ENCODE measurements at regions not wholly inside any gene's neighbourhood (a gene's known extent, or its start where the extent isn't known, plus 50 kb on each side); places are given as distances from the start of the nearest gene placed in this dataset.

DNA sequence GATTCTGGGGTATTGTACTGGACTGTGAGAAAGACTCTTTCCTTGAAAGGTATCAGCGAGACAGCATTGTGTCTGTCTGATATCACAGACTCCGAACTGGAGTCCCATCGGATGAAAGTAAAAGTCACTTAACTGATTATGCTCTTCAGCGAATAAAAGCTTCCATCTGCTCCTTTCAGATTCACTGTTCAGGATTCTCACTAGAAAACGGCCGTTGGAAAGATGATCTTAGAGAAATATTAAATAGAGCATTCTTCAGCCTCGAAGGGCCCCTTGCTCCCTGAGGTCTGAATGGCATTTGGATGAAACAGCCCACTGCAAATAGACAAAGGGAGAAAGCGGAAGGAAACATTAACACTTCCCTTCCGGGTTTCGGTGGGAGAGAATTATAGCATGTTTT is 416.2 kb upstream of the PRKX start:
- ChIA-PET CTCF (ENCODE audit: low intra/inter-chr PET ratio) (no interaction called here), POLR2A (no interaction called here)
- Histone ChIP-seq H3K4me3 (no peak overlapping the region), H3K4me2 (ENCODE audit: insufficient read depth, low read length) (no peak overlapping the region), H3K79me2 (ENCODE audit: control insufficient read depth, insufficient read depth, low read length) (no peaks in the 10 kb centered on the region), H3K9me1 (ENCODE audit: control insufficient read depth, insufficient read depth, low read length) (no peaks in the 10 kb centered on the region), H3K27me3 (ENCODE audit: control insufficient read depth in 2 of 2, insufficient read depth in 2 of 2, low read length in 2 of 2) (no peaks in the 10 kb centered on the region), H3K9me3 (replicated peaks; ENCODE audit: control insufficient read depth, insufficient read depth, low read depth, low read length) (no peaks in the 10 kb centered on the region), H4K20me1 (replicated peaks; ENCODE audit: control insufficient read depth, insufficient read depth, low read length) (no peaks in the 10 kb centered on the region), H3K9ac (ENCODE audit: insufficient read depth in 1 of 2, low read depth in 2 of 2, low read length in 2 of 2) (no peak overlapping the region), H3K36me3 (ENCODE audit: control insufficient read depth, insufficient read depth, low read length) (no peaks in the 10 kb centered on the region), H3K27ac (ENCODE audit: extremely low read depth, low read depth, low read length) (no peak overlapping the region), H2AFZ (ENCODE audit: low read depth, low read length) (no peak overlapping the region), H3K4me1 (replicated peaks in 1 of 2; ENCODE audit: control insufficient read depth in 2 of 2, insufficient read depth in 2 of 2, low read length in 2 of 2) (no peaks in the 10 kb centered on the region)
- no TSS peak for BruUV-seq (replicated peaks)
- intact Hi-C loops (cut with micrococcal nuclease) (no loop called here), in situ Hi-C loops (cut with MboI) (no loop called here)
- WGBS (ENCODE audit: insufficient coverage, low coverage, missing lambda C conversion rate), result 0% methylated on average over 9 of the region's 10 CpGs
- ATAC-seq, result no peak
- no peak for FAIRE-seq
- no peak for DNase-seq (ENCODE audit: extremely low read depth in 1 of 4, low spot score in 3 of 4)
- TF ChIP-seq SMAD1 (IDR thresholded peaks at IDR 0.05; ENCODE audit: low read depth, low read length, partially characterized antibody) (no peak), ZC3H11A (IDR thresholded peaks at IDR 0.05; ENCODE audit: low read depth, low read length) (no peak), MEIS2 (IDR thresholded peaks at IDR 0.05; ENCODE audit: partially characterized antibody) (no peak), FOXK1 (CRISPR knock-in tag; IDR thresholded peaks at IDR 0.05; ENCODE audit: borderline replicate concordance) (no peak), PRMT5 (CRISPR knock-in tag; IDR thresholded peaks at IDR 0.05) (no peak), NCOA6 (IDR thresholded peaks at IDR 0.05) (no peak), JUN (IDR thresholded peaks at IDR 0.05; ENCODE audit: borderline replicate concordance, low read depth, low read length) (no peak), JUN (CRISPR knock-in tag; IDR thresholded peaks at IDR 0.05; ENCODE audit: borderline replicate concordance) (no peak), NFRKB (IDR thresholded peaks at IDR 0.05; ENCODE audit: low read depth) (no peak)
- TF ChIP-seq, protein P1, sequence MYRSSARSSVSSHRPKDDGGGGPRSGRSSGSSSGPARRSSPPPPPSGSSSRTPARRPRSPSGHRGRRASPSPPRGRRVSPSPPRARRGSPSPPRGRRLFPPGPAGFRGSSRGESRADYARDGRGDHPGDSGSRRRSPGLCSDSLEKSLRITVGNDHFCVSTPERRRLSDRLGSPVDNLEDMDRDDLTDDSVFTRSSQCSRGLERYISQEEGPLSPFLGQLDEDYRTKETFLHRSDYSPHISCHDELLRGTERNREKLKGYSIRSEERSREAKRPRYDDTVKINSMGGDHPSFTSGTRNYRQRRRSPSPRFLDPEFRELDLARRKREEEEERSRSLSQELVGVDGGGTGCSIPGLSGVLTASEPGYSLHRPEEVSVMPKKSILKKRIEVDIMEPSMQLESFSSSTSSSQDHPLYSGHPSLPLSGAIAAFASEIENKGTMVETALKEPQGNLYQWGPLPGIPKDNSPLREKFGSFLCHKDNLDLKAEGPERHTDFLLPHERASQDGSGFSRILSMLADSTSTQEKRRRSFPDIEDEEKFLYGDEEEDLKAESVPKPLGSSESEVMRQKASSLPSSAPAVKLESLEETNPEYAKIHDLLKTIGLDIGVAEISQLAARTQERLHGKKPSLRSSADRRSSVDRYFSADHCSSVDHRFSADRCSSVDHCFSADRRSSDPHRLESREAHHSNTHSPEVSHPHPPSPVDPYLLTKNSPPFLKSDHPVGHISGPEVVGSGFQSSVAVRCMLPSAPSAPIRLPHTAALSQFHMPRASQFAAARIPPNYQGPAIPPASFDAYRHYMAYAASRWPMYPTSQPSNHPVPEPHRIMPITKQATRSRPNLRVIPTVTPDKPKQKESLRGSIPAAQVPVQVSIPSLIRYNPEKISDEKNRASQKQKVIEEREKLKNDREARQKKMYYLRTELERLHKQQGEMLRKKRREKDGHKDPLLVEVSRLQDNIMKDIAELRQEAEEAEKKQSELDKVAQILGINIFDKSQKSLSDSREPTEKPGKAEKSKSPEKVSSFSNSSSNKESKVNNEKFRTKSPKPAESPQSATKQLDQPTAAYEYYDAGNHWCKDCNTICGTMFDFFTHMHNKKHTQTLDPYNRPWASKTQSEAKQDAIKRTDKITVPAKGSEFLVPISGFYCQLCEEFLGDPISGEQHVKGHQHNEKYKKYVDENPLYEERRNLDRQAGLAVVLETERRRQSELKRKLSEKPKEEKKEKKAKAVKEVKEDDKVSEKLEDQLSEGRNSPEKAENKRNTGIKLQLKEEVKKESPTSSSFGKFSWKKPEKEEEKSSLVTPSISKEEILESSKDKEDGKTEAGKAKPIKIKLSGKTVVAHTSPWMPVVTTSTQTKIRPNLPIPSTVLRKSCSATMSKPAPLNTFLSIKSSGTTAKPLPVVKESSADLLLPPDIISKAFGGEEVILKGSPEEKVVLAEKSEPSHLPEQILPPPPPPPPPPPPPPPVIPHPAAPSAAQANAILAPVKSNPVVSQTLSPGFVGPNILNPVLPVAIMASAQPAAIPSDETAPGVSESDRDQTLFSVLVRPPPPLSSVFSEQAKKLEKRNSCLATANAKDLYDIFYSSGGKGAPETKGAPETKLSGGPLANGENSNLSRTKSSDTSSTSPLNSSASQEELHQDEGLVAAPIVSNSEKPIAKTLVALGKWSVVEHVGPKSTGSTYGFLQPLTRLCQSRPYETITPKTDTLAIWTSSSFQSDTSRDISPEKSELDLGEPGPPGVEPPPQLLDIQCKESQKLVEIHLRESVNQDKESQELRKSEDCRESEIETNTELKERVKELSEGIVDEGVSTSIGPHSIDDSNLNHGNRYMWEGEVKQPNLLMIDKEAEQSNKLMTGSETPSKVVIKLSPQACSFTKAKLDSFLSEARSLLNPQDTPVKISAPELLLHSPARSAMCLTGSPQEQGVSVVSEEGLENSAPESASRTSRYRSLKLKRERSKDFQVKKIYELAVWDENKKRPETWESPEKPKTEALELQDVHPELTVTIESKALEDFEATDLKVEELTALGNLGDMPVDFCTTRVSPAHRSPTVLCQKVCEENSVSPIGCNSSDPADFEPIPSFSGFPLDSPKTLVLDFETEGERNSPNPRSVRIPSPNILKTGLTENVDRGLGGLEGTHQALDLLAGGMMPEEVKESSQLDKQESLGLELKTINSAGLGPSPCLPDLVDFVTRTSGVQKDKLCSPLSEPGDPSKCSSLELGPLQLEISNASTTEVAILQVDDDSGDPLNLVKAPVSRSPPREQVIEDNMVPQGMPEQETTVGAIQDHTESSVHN (IDR thresholded peaks at IDR 0.05; ENCODE audit: borderline replicate concordance in 1 of 2, low read depth in 1 of 2), result no peak
- TF ChIP-seq, protein P2, sequence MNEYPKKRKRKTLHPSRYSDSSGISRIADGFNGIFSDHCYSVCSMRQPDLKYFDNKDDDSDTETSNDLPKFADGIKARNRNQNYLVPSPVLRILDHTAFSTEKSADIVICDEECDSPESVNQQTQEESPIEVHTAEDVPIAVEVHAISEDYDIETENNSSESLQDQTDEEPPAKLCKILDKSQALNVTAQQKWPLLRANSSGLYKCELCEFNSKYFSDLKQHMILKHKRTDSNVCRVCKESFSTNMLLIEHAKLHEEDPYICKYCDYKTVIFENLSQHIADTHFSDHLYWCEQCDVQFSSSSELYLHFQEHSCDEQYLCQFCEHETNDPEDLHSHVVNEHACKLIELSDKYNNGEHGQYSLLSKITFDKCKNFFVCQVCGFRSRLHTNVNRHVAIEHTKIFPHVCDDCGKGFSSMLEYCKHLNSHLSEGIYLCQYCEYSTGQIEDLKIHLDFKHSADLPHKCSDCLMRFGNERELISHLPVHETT (CRISPR knock-in tag; conservative IDR thresholded peaks at IDR 0.05 in 1 of 2, IDR thresholded peaks at IDR 0.05 in 1 of 2), result no peak
